ENCODE measurements at regions not wholly inside any gene's neighbourhood (a gene's known extent, or its start where the extent isn't known, plus 50 kb on each side); places are given as distances from the start of the nearest gene placed in this dataset.
A peak's percentile ranks its signal among the peaks of the same experiment; 100 is the strongest.

DNA sequence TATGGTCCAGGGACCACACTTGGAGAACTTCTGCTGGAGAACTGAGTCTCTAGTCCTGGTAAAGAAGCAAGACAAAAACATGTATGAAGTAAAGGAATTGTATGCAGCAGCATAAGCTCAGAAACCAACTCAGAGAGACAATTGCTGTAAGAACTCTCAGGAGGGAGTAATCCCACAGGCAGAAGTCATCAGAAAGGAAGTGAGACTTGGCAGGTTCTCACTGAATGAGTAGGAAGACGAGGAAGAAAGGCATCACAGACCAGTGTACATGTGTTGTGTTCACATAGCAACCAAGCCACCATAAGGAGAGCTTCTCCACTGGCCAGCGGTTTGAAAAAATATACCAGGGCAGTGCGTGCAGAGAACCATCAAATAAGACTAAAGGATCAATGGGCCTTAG lies 57.9 kb upstream of the FST start:
- no peak for DNase-seq

DNA sequence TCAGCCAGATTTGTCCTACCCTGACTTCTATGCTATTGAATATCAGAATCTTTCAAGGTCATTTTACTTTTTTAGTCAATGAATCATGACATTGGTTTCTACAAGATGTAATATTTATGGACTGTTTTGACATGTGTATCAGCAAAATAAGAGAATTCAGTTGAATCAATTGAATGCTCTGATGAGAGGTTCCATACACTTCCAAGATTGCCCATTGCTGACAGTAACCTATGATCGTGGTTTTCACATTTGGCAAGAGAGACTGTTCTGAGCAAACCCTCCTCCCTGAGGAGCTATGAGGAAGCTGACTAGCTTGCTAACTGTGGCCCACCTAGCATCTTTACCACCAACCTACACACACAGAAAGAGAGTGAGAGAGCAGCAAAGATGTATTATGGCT lies 56.7 kb upstream of the FST start:
- no peak for DNase-seq

DNA sequence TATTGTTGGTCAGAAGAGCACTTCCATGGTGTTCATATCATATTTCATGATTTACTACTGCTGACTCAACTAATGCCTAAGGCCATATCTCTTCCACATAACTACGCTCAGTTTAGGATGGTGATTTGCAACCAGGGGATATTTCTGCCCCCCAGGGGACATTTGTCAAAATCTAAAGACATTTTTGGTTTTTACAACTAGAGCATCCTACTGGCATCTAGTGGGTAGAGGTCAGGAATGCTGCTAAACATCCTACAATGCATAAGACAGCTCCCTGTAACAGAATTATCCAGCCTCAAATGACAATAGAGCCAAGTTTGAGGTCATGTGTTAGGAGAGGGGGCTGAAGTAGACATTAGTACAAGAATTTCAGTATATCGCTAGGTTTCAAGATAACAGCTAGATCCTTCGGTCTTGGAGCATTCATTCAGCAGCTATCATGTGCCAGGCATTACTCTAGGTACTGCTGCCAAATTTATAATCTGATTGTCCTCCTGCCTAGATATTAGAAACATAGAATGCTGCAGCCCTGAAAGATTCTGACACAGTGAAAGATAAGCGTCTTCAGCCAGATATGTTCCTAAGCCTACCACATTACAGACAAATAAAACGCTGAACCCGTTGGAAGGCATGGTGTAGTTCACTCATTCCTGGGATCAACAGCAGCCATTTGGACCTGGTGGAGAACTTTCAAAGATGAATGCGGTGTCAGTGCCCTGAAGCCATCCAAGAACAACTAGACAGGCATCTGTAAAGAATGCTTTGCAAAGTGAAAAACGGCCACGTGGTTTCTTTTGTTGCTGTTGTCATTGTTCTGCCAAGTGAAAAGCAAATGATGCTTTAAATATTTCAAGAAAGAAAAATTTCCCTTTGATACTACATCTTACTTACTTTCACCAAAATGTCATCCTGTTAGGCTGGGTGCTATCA lies 55.5 kb upstream of the FST start:
- no peak for DNase-seq

DNA sequence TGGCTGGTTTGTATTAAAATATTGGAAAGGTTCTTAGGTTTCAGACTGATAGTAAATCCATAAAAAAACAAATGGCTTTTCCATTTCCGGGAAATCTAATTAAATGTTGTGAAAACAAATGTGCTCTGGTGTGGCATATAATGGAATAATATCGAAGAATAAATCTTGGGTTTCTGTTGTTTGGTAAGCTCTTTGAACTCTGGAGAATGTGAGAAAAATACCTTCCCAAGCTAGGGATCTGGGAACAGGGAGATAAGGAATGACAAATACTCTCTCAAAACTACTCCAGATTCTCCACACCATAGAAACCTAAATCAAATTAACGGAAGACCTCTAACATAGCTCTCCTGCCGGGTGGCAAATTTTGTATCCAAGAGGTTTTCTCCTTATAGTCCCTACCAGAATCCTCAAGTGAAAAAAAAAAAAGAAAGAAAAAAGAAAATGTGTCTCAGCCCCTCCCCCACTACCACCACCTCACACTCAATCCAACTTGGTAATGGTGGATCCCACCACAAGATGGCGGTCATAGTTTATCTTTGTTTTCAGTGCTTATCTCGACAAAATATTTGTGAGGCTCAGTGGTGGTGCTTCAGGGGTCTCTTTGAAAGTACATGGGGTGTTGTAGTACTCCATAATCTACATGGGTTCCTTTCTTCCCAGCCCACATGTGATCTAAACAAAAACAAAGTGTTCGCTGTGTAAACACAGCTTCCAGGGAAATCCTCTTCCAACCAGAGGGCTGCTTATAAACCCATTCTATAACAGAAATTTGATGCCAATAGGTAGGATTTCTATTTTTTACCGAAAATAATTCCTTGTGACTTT lies 54.5 kb upstream of the FST start:
- DNase-seq = peak; percentile 36

DNA sequence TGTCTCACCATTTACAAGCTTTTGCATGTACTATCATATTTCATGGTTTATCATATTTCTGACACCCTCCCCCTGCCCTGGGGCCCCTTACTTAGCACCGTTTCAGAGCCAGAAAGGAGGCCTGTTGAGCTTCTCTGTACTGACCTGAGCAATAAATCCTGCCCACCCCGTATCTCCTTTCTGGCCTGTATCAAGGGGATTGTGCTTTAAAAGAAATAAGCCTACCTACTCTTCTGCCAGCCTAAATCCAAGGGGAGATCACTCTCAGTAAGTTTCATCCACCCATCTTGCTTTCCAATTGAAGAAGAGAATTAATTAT lies 54.0 kb upstream of the FST start:
- no peak for DNase-seq

DNA sequence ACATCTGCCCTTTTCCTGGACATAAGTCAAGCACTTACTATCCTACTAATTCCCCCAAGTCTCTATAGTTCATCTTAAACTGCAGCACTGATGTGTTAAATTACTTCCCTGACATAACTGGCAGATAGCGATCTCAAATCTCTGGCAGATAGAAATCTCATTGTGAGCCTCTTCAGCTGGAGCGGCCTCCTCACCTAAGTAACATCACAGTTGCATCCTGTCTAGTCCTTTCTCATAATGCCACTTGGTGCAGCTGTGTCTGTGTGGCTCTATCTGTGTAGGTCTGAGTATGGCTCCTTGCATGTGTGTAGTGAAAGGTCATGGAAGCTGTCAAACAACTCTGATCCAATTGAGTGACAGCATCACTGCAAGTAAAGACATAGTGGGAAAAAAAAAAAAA lies 53.6 kb upstream of the FST start:
- no peak for DNase-seq

DNA sequence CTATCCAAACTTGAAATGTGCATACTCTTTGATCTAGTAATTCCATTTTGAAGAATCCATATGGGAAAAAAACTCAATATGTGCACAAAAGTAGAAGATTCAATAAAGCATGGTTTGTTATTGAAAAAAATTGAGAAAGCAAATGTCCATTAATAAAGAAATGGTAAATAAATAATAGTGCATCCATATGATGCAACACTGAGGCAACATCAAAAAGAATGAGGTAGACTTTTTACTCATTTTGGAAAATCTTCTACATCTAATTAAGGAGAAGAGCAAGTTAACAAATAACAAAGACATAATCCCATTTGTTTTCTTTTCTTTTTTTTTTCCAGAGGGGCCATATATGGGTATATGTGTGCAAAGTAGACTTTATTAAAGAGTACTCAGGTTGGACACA lies 52.5 kb upstream of the FST start:
- DNase-seq = no peak

DNA sequence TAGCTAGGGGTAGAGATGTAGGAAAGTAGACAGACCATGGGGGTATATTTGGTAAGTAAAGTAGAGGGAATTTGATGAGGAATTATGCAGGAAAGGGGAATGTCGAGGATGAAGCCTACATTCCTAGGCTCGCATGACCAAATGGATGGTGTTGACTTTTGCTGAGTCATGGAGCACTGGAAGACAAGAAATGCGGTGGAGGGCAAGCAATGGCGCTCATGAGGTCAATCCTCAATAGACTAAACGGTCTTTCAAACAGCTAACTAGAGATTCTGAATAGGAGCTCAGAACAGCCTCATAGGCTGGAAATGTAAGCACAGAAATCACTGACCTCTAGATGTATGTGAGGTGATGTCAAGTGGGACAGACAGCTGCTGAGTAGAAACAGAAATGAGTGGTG lies 50.7 kb upstream of the FST start:
- DNase-seq = no peak

DNA sequence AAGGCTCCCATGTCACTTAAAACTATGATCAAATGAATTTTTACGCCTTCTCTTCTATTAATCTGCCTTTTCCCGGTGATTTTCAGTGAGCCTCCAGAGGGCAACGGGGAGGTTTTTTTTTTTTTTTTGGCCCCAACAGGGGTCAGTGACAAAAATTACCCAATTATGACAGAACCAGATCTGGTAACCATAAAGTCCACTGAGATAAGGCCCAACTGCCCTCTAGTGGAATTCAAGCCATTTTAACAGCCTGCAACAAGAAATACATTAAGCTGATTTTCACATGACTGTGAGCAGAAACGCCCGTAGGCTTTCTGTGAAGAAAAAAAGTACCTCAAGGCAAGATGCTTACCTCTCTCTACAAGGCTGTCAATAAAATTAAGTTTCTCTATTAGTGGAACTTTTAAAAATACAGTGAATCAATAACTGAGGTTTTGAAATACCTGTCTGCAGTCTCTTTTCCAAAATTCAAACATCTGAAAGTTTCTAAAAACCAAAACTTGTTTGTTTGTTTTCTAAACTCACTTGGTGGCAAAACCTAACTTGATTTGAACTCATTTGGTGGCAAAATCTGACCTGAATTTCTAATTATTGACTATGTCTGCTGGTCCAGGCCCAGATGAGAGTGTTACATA lies 49.7 kb upstream of the FST start:
- no peak for DNase-seq

Data from activated CD4-positive, alpha-beta T cell treated with anti-CD3 and anti-CD28 coated beads, Interleukin-2, Interleukin-6, amounts not matched to agents 100 ng/mL and 50 ng/mL, durations not matched to agents 16 hours and 8 hours (primary cell).